ENCODE measurements at regions not wholly inside any gene's neighbourhood (a gene's known extent, or its start where the extent isn't known, plus 50 kb on each side); places are given as distances from the start of the nearest gene placed in this dataset.

GRCh38 chr18:45298986-45299385 is 316.3 kb upstream of the SLC14A2 start:
- intact Hi-C loops (cut with micrococcal nuclease; ENCODE audit: unreplicated experiment): no loop called here
- in situ Hi-C loops (cut with HindIII; ENCODE audit: extremely low pct_ligation_motif_present, low pct_unique_long_range_greater_than_20kb): no loop called here
- Histone ChIP-seq H3K27ac (ENCODE audit: extremely low read length, insufficient read depth, low read length) (no peak overlapping the region), H3K4me1 (ENCODE audit: insufficient read depth, low read length) (no peaks in the 10 kb centered on the region), H3K9me3 (ENCODE audit: low read length) (no peaks in the 10 kb centered on the region), H3K36me3 (replicated peaks in 1 of 2; ENCODE audit: control insufficient read depth in 1 of 2, insufficient read depth in 2 of 2, low read length in 2 of 2) (no peaks in the 10 kb centered on the region), H3K4me3 (replicated peaks in 1 of 3; ENCODE audit: insufficient read depth in 1 of 3, low read depth in 2 of 3, low read length in 3 of 3) (no peak overlapping the region), H3K9ac (ENCODE audit: insufficient read depth, low read depth, low read length) (no peak overlapping the region), H3K79me2 (ENCODE audit: insufficient read depth, low read length) (no peaks in the 10 kb centered on the region), H3K4me2 (ENCODE audit: low read depth, low read length) (no peak overlapping the region), H3K27me3 (ENCODE audit: control insufficient read depth in 1 of 2, insufficient read depth in 2 of 2, low read length in 2 of 2) (no peaks in the 10 kb centered on the region; a peak in 1 of 5 replicates), H2AFZ (ENCODE audit: low read length) (no peak overlapping the region), H4K20me1 (ENCODE audit: insufficient read depth, low read length) (no peaks in the 10 kb centered on the region)
- no peak for FAIRE-seq
- POLR2A ChIA-PET: no interaction called here
- TF ChIP-seq KLF12 (CRISPR knock-in tag; IDR thresholded peaks at IDR 0.05; ENCODE audit: borderline replicate concordance): no peak
- TF ChIP-seq ZNF780A (CRISPR knock-in tag; IDR thresholded peaks at IDR 0.05): no peak
- no peak for TF ChIP-seq THRA (CRISPR knock-in tag; IDR thresholded peaks at IDR 0.05; ENCODE audit: borderline replicate concordance)
- TF ChIP-seq YEATS2 (CRISPR knock-in tag; IDR thresholded peaks at IDR 0.05; ENCODE audit: borderline replicate concordance): no peak
- TF ChIP-seq ZNF431 (CRISPR knock-in tag; IDR thresholded peaks at IDR 0.05; ENCODE audit: borderline replicate concordance, low read depth): no peak
- no peak for TF ChIP-seq MAFG (CRISPR knock-in tag; IDR thresholded peaks at IDR 0.05)
- no peak for TF ChIP-seq KAT2B (IDR thresholded peaks at IDR 0.05; ENCODE audit: borderline replicate concordance, low read depth, low read length)
- TF ChIP-seq ZNF777 (CRISPR knock-in tag; IDR thresholded peaks at IDR 0.05): no peak
- TF ChIP-seq FOXA3 (CRISPR knock-in tag; IDR thresholded peaks at IDR 0.05): no peak
- no peak for TF ChIP-seq PAWR (CRISPR knock-in tag; IDR thresholded peaks at IDR 0.05; ENCODE audit: borderline replicate concordance)
- no peak for TF ChIP-seq HOXA5 (CRISPR knock-in tag; IDR thresholded peaks at IDR 0.05)
- no peak for TF ChIP-seq ZSCAN30 (CRISPR knock-in tag; IDR thresholded peaks at IDR 0.05)
- TF ChIP-seq PTBP1 (IDR thresholded peaks at IDR 0.05; ENCODE audit: low read depth, low read length, poor library complexity, severe bottlenecking): no peak
- no peak for TF ChIP-seq ATF7-NPFF (CRISPR knock-in tag; IDR thresholded peaks at IDR 0.05; ENCODE audit: low read depth)
- TF ChIP-seq ZSCAN5A (CRISPR knock-in tag; IDR thresholded peaks at IDR 0.05; ENCODE audit: borderline replicate concordance): no peak
- no peak for TF ChIP-seq FOXM1 (CRISPR knock-in tag; IDR thresholded peaks at IDR 0.05)
- no peak for TF ChIP-seq ZNF605 (CRISPR knock-in tag; IDR thresholded peaks at IDR 0.05)
- no peak for TF ChIP-seq ZNF143 (CRISPR knock-in tag; IDR thresholded peaks at IDR 0.05)
- no peak for TF ChIP-seq GMEB1 (CRISPR knock-in tag; IDR thresholded peaks at IDR 0.05; ENCODE audit: borderline replicate concordance)
- no TSS peak for BruUV-seq (replicated peaks)
- WGBS (ENCODE audit: low lambda C conversion rate): 17% methylated on average over 3 of the region's 3 CpGs
- ATAC-seq: no peak
- DNase-seq (ENCODE audit: low spot score): no peak
- CTCF ChIA-PET (ENCODE audit: low intra/inter-chr PET ratio, low total read pairs): no interaction called here
